A673 (cell line): ENCODE measurements at regions not wholly inside any gene's neighbourhood (a gene's known extent, or its start where the extent isn't known, plus 50 kb on each side); places are given as distances from the start of the nearest gene placed in this dataset.

Source experiments
- BruUV-seq: library from RNA; stranded (reverse); fragments of 400-500 nt; replicated peaks from 2 replicates; lab custom pipeline; 2021; lab: Mats Ljungman, UMichigan
- CTCF ChIA-PET: fragments of 300-600 bp; sonication (Branson Sonifier 250); formaldehyde crosslinking; loops from one replicate; lab custom pipeline; 2022; ENCODE audit warnings: antibody characterized with exemption; lab: Charles Lee
- POLR2A ChIA-PET: fragments of 300-600 bp; sonication (Branson Sonifier 250); formaldehyde crosslinking; loops from one replicate; lab custom pipeline; 2022; ENCODE audit warnings: antibody characterized with exemption; ENCODE audit not compliant: low non-redundant PET; lab: Charles Lee
- DNase-seq: peaks from one replicate; pipeline ENCODE4 v3.0.0-alpha.2; 2015; ENCODE audit warnings: low spot score
- H3K27ac ChIP-seq: fragments of 200-600 bp; sonication (generic); 2 replicates; pipeline ENCODE4 v1.5.1; 2016; ENCODE audit warnings: mixed run types, low read depth, mild to moderate bottlenecking, mixed read lengths, antibody characterized with exemption, low read length; ENCODE audit not compliant: poor library complexity, severe bottlenecking
- H3K27me3 ChIP-seq: fragments of 200-600 bp; sonication (generic); replicated peaks from 2 replicates; pipeline ENCODE4 v1.6.1; 2017; ENCODE audit warnings: mixed run types, low read depth, mild to moderate bottlenecking, mixed read lengths, antibody characterized with exemption, low read length; ENCODE audit not compliant: insufficient read depth, poor library complexity
- H3K36me3 ChIP-seq: fragments of 200-600 bp; sonication (generic); 2 replicates; pipeline ENCODE4 v1.6.1; 2016; ENCODE audit warnings: mixed run types, mild to moderate bottlenecking, mixed read lengths, antibody characterized with exemption, low read length; ENCODE audit not compliant: insufficient read depth, poor library complexity, severe bottlenecking
- H3K4me1 ChIP-seq: fragments of 200-600 bp; sonication (generic); 2 replicates; pipeline ENCODE4 v1.6.1; 2017; ENCODE audit warnings: mixed run types, mild to moderate bottlenecking, mixed read lengths, antibody characterized with exemption, low read length; ENCODE audit not compliant: insufficient read depth, poor library complexity, severe bottlenecking
- H3K4me3 ChIP-seq: fragments of 200-600 bp; sonication (generic); 2 replicates; pipeline ENCODE4 v1.5.1; 2016; ENCODE audit warnings: low read depth, mixed run types, mild to moderate bottlenecking, mixed read lengths, low read length; ENCODE audit not compliant: poor library complexity, severe bottlenecking
- H3K9me3 ChIP-seq: fragments of 200-600 bp; sonication (generic); 2 replicates; pipeline ENCODE4 v1.6.1; 2016; ENCODE audit warnings: mixed run types, low read depth, mild to moderate bottlenecking, mixed read lengths, antibody characterized with exemption, low read length; ENCODE audit not compliant: poor library complexity, severe bottlenecking
- CTCF ChIP-seq: fragments of 300-800, 200-600 bp; sonication (generic); conservative IDR thresholded peaks from 2 replicates; pipeline ENCODE4 v1.5.1; 2017; ENCODE audit warnings: low read depth, mild to moderate bottlenecking, antibody characterized with exemption, low read length, moderate library complexity, mixed read lengths
- EZH2 ChIP-seq: fragments of 200-600 bp; sonication (generic); IDR thresholded peaks from 2 replicates; pipeline ENCODE4 v1.6.1; 2017; ENCODE audit warnings: borderline replicate concordance, low read depth, mild to moderate bottlenecking, mixed read lengths, antibody characterized with exemption, low read length; ENCODE audit not compliant: poor library complexity, severe bottlenecking
- intact Hi-C: fragments of 100-400 bp; cut with micrococcal nuclease; formaldehyde crosslinking; loops from one replicate; pipeline ENCODE4 v1.10.0; 2022; ENCODE audit not compliant: unreplicated experiment

GRCh38 chr4:116328261-116328860 lies 757.0 kb downstream of the TRAM1L1 start:
- DNase-seq = no peak
- TF ChIP-seq EZH2 = no peak
- Histone ChIP-seq H3K4me1 (peaks cover 9% of the 10 kb centered on the region), H3K27ac (no peak overlapping the region), H3K4me3 (no peak overlapping the region), H3K27me3 (no peaks in the 10 kb centered on the region), H3K36me3 (no peaks in the 10 kb centered on the region), H3K9me3 (no peaks in the 10 kb centered on the region)
- ChIA-PET CTCF (no interaction called here), POLR2A (interaction anchor here (0.7 kb wide), 1 partner anchor 135 kb away, joined by 5 read pairs; no protein-coding TSS in a partner anchor)
- no TSS peak for BruUV-seq
- intact Hi-C loops = no loop called here

GRCh38 chr4:116323606-116324005 lies 761.8 kb downstream of the TRAM1L1 start:
- Histone ChIP-seq H3K27me3 (no peaks in the 10 kb centered on the region), H3K4me1 (peaks cover 6% of the 10 kb centered on the region), H3K36me3 (no peaks in the 10 kb centered on the region), H3K9me3 (no peaks in the 10 kb centered on the region), H3K27ac (no peak overlapping the region), H3K4me3 (no peak overlapping the region)
- TF ChIP-seq CTCF = no peak
- TF ChIP-seq EZH2 = no peak
- ChIA-PET CTCF (no interaction called here), POLR2A (no interaction called here)
- BruUV-seq = no TSS peak
- DNase-seq = no peak
- intact Hi-C loops = no loop called here

DNA sequence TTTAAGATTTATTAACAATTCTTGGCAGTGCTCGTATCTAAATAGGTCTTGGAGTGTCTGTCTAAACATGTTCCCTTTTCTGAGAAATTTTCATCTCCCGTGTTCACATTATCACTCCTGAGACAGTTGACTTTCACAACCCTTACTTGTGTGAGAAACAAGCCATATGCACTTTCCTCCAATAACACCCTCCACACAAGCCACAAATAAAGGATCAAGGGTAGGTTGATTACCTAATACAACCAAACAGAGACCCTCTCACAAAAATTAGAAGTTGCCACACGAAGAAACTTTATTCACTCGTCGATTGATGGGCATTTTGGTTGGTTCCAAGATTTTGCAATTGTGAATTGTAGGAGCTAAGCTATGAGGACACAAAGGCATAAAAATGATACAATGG lies 763.9 kb downstream of the TRAM1L1 start:
- Histone ChIP-seq H3K27ac (no peak overlapping the region), H3K27me3 (no peaks in the 10 kb centered on the region), H3K9me3 (no peaks in the 10 kb centered on the region), H3K4me1 (no peaks in the 10 kb centered on the region), H3K36me3 (peaks cover 6% of the 10 kb centered on the region), H3K4me3 (no peak overlapping the region)
- no peak for TF ChIP-seq EZH2
- TF ChIP-seq CTCF = no peak
- no TSS peak for BruUV-seq
- no peak for DNase-seq
- intact Hi-C loops = no loop called here
- POLR2A ChIA-PET = no interaction called here
- CTCF ChIA-PET = no interaction called here

DNA sequence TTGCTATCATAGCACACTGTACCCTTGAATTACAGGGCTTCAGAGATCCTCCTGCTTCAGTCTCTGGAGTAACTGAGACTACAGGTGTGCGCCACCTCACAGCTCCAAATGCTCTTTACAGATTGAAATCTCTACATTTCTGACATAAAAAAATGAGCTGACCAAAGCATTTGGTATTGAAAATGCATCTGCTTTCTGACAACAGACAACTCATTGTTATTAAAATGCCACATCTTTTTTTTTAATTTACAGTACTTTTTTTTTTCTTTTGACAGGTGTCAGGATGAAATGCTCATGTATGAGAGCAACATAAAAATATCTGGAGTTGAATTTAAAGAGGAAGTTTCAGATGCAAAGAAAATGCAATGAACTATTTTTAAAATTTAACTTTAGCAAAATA lies 764.5 kb downstream of the TRAM1L1 start:
- POLR2A ChIA-PET = no interaction called here
- CTCF ChIA-PET = no interaction called here
- Histone ChIP-seq H3K27me3 (no peaks in the 10 kb centered on the region), H3K4me1 (no peaks in the 10 kb centered on the region), H3K36me3 (peaks cover 6% of the 10 kb centered on the region), H3K4me3 (no peak overlapping the region), H3K27ac (no peak overlapping the region), H3K9me3 (no peaks in the 10 kb centered on the region)
- no peak for DNase-seq
- no TSS peak for BruUV-seq
- no peak for TF ChIP-seq CTCF
- no peak for TF ChIP-seq EZH2
- intact Hi-C loops = no loop called here
